ENCODE measurements at regions not wholly inside any gene's neighbourhood (a gene's known extent, or its start where the extent isn't known, plus 50 kb on each side); places are given as distances from the start of the nearest gene placed in this dataset.

DNA sequence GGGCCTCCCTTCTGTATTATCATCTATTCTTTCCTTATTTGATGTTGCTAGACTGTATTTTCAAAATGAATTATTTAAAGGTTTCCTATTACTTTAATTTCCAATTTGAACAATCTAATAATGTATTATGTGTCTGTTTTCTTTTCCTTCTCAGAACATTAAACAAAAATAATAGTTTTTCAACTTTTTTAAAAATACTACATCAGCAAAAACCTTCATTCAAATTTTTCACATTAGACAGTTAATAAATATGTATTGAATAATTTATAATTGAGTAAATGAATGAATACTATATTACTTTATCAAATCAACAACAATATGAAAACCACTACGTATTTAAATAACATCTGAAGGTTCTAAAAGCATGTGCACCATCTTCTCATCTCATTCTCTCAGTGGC lies 644.1 kb upstream of the SEMA3D start:
- no peak for TF ChIP-seq EZH2 (IDR thresholded peaks at IDR 0.05; ENCODE audit: low read length, missing control alignments)
- TF ChIP-seq, protein P1, sequence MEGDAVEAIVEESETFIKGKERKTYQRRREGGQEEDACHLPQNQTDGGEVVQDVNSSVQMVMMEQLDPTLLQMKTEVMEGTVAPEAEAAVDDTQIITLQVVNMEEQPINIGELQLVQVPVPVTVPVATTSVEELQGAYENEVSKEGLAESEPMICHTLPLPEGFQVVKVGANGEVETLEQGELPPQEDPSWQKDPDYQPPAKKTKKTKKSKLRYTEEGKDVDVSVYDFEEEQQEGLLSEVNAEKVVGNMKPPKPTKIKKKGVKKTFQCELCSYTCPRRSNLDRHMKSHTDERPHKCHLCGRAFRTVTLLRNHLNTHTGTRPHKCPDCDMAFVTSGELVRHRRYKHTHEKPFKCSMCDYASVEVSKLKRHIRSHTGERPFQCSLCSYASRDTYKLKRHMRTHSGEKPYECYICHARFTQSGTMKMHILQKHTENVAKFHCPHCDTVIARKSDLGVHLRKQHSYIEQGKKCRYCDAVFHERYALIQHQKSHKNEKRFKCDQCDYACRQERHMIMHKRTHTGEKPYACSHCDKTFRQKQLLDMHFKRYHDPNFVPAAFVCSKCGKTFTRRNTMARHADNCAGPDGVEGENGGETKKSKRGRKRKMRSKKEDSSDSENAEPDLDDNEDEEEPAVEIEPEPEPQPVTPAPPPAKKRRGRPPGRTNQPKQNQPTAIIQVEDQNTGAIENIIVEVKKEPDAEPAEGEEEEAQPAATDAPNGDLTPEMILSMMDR (conservative IDR thresholded peaks at IDR 0.05 in 1 of 2, IDR thresholded peaks at IDR 0.05 in 1 of 2; ENCODE audit: low read depth in 1 of 2, low read length in 2 of 2): no peak
